Activated effector memory CD4-positive, alpha-beta T cell treated with anti-CD3 and anti-CD28 coated beads, Interleukin-2, amount 50 U/mL, for 16 hours (primary cell): ENCODE measurements at regions not wholly inside any gene's neighbourhood (a gene's known extent, or its start where the extent isn't known, plus 50 kb on each side); places are given as distances from the start of the nearest gene placed in this dataset.

Experiments used
- DNase-seq: peaks from one replicate; pipeline ENCODE4 v3.0.0-alpha.2; 2020

GRCh38 chr1:195804547-195804946 is 803.7 kb downstream of the KCNT2 start:
- no peak for DNase-seq

GRCh38 chr1:195799016-195799415 is 809.2 kb downstream of the KCNT2 start:
- DNase-seq = no peak

GRCh38 chr1:195794225-195794624 is 814.0 kb downstream of the KCNT2 start:
- no peak for DNase-seq

GRCh38 chr1:195791796-195792195 is 816.4 kb downstream of the KCNT2 start:
- DNase-seq = no peak

GRCh38 chr1:195790514-195791168 is 817.6 kb downstream of the KCNT2 start:
- peak; percentile 56 for DNase-seq

GRCh38 chr1:195789321-195789720 is 818.9 kb downstream of the KCNT2 start:
- no peak for DNase-seq

- no peak for DNase-seq
These were observed 819.5 kb downstream of the KCNT2 start for GRCh38 chr1:195788721-195789120.

- no peak for DNase-seq
These were observed 822.4 kb downstream of the KCNT2 start for GRCh38 chr1:195785830-195786229.

- no peak for DNase-seq
These were observed 834.3 kb downstream of the KCNT2 start for GRCh38 chr1:195773931-195774330.

GRCh38 chr1:195769461-195769860 is 838.8 kb downstream of the KCNT2 start:
- no peak for DNase-seq

- no peak for DNase-seq
These were observed 839.3 kb downstream of the KCNT2 start for GRCh38 chr1:195768936-195769335.

GRCh38 chr1:195768377-195768776 is 839.9 kb downstream of the KCNT2 start:
- DNase-seq = no peak

GRCh38 chr1:195766709-195767108 is 841.5 kb downstream of the KCNT2 start:
- no peak for DNase-seq

- DNase-seq = no peak
These were observed 843.1 kb downstream of the KCNT2 start for GRCh38 chr1:195765099-195765498.

GRCh38 chr1:195763907-195764374 is 844.3 kb downstream of the KCNT2 start:
- DNase-seq = no peak

- DNase-seq = no peak
These were observed 844.9 kb downstream of the KCNT2 start for GRCh38 chr1:195763146-195763906.

GRCh38 chr1:195761104-195761503 is 847.1 kb downstream of the KCNT2 start:
- no peak for DNase-seq

GRCh38 chr1:195756109-195756508 is 852.1 kb downstream of the KCNT2 start:
- DNase-seq = no peak

GRCh38 chr1:195754874-195755273 is 853.4 kb downstream of the KCNT2 start:
- no peak for DNase-seq

- DNase-seq = no peak
These were observed 853.9 kb downstream of the KCNT2 start for GRCh38 chr1:195754303-195754702.

- no peak for DNase-seq
These were observed 859.3 kb downstream of the KCNT2 start for GRCh38 chr1:195748969-195749368.

GRCh38 chr1:195745189-195746010 is 862.8 kb downstream of the KCNT2 start:
- no peak for DNase-seq

- no peak for DNase-seq
These were observed 864.0 kb downstream of the KCNT2 start for GRCh38 chr1:195744256-195744655.

- no peak for DNase-seq
These were observed 867.4 kb downstream of the KCNT2 start for GRCh38 chr1:195740862-195741261.
